Activated CD8-positive, alpha-beta memory T cell treated with anti-CD3 and anti-CD28 coated beads for 1 hour (primary cell): ENCODE measurements at regions not wholly inside any gene's neighbourhood (a gene's known extent, or its start where the extent isn't known, plus 50 kb on each side); places are given as distances from the start of the nearest gene placed in this dataset.
"Not testable (repeated sequence)": the region's sequence is repeated elsewhere in the genome, so short reads cannot be mapped to it uniquely, and the experiment has no call there.

Experiments
- DNase-seq, 2 donors: peaks; one replicate each; pipeline ENCODE4 v3.0.0-alpha.2; 2020; ENCODE audit warnings: low read depth in 1 of 2; ENCODE audit errors: extremely low read depth in 1 of 2

DNA sequence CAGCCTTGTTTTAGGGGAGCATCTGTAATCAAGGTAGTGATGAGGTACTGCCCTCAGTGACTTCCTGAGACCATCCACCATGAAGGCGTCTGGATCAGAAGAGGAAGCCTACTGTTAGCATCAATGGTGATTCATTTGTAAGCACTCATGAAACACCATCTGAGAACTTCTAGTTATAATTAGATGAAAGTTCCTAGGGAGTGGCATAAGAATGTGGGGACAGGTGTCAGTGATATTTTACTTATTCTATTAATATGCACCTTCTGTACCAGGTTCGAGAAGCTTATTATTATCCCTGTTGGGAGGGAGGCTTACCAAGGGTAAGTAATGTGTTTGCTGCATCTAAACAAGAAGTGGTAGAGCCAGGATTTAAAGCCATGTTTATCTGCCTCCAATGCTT, 295.8 kb upstream of the TBL1XR1 start:
- DNase-seq = no peak

DNA sequence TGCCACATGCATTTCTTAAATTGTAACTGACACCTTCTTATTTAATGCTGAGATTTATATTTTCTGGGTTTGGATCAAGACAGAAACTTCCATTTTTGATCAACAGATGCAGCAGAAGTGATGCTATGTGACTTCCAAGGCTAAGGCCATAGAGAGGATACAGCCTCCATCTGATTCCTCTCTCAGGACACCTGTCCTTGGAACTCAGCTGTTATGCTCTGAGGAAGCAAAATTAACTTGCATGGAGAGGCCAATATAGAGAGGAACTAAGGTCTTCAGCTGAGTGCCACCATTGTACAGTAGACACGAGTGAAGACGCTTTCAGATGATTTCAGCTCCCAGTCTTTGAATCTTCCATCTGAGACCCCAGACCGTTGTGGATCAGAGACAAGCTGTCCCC, 296.9 kb upstream of the TBL1XR1 start:
- no peak for DNase-seq

DNA sequence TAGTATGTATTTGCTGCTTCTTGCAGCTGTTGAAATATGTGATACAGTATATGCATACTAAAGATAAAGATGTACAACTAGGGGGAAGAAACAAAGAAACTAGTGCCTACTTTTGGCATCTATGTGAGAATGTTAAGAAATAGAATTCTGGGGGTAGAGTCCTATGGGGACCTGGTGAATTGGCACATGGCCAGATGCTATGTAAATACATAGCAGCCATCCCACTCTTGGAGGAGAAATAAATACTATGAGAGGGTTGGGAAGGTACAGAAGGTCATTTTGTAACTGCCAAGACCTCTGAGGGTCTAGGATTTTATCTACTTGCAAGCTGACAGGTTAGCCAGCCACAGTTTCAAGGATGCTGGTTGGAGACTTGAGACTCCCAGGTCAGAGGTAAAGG, 298.3 kb upstream of the TBL1XR1 start:
- no peak for DNase-seq

DNA sequence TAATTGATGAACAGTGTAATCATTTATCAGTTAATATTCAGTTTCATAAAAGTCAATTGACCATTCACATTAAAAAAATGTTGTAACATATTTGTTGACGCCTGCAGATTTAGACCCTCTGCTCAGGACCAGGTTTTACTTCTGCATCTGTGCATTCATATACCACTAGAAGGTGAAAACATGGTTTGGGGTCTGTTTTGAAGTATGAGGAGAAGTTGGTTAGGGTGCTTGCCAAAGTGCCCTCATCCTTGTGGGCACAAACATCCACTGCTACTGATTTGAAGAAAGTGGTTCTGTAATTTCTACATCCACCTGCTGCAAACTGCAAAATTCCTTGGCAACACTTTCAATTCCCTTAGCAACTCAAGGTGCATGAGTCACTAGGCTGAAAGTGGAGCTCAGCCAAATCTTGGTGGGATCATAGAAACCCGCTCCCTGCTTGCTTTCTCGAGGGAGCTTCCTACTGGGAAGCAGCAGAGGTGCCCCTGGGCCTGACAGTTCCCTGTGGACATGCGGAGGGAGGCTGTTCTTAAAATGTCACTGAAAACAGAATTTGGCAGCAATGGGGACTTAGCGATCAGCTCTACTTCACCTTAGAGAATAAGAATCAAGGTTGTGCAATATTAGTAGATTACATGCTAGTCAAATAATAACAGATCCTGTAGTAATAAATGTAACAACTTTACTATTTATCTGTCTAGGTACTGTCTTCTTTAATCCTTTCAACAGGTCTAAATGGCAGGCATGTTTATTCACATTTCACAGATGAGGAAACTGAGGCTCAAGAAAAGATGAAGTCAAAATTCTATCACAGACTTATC, 301.0 kb upstream of the TBL1XR1 start:
- DNase-seq = no peak

DNA sequence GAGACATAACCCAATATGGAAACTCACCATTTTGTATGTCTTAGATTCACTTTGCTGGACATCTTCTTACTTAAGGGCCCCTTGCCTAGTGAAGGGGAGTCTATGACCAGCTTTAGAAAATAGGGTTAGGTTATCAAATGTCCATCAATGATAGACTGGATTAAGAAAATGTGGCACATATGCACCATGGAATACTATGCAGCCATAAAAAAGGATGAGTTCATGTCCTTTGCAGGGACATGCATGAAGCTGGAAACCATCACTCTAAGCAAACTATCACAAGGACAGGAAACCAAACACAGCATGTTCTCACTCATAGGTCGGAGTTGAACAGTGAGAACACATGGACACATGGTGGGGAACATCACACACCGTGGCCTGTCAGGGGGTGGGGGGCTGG, 301.8 kb upstream of the TBL1XR1 start:
- DNase-seq = not testable (repeated sequence)

DNA sequence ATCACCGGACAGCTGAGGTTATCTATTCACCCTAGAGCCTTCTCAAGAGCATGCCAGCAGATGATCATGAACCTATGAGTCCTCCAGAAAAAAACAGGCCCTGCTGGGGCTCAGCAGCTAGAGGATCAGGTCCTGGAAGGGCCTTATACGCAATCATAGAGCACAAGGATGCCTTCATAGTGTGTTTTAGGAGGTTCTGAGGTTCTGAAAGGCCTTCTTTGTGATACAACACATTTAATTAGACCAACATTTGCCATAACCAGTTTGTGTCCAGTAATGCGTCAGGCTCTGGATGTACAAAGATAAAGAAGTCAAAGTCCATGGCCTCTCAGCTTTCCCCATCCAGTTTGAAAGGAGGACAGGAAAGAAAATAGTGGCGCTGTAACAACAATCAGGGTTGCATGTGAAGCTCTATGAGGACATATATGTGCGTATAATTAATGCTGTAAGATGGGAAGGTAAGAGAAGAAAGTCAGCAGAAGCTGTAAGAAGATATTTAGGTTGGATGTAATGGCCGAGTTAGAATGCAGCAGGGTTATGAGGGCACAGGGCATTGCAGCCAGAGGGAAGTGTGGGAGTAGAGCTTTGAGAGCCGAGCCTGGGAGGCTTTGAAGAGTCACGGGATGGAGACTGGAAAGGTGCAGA, 302.6 kb upstream of the TBL1XR1 start:
- no peak for DNase-seq

DNA sequence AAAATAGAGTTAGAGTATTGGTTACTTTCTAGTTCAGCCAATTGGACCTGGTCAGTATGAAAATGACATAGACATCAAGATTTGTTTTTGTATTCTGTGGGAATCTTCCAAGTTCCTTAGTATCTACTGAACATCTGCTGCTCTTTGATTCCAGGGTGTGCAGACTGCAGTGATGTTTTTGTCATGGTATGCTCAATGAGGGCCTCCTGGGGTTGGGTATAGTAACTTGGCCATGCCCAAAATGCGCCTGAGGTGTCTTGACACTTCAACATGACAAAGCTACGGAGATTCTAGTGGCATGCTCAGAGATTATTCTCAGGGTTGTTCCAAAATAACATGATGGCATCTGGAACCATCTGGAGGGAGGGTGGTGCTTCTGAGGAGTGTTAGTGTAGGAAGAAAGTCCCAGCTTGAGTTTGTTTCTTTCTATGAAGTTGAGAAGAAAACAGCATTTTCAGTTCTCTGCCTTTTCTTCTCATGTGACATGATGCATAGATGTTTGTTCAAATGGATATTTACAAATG, 313.5 kb upstream of the TBL1XR1 start:
- DNase-seq = no peak

DNA sequence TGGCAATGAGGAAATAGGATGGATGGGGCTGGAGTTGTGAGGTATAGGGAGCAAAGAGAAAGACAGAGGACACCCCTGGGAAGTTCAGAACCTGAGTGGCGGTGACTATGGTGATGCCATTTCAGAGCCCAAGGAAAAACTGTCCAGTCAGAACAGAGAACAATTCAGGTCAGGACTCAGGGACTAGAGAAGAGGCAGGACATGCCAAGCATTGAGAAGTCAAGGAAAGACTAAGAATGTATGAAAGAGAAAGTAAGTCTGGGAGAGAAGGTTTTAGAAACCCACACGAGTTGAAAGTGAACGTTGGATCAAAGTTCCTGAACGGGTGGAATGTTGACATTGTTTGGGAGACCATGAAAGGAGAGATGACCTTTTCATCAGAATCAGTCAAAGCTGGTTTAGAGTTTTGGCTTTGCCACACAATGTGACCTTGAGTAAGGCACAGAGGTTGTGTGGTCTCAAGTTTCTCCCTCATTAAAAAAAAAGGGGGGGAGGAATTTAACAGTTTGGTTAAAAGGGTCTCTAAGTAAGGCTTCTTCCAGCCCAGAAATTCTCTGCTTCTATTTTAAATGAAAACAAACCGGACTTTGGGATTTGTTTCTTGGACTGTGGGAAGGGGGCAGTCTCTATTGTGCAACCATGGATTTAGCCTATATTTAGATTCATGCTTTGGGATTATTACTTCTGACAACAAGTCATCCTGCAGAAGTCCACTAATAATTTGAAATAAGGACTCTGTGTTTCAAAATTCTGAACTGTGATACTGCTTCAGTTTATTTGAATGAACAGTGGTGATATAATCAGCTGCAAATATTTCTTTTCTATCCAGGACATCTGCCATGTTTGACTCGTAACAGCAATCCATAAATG, 315.9 kb upstream of the TBL1XR1 start:
- DNase-seq = no peak

DNA sequence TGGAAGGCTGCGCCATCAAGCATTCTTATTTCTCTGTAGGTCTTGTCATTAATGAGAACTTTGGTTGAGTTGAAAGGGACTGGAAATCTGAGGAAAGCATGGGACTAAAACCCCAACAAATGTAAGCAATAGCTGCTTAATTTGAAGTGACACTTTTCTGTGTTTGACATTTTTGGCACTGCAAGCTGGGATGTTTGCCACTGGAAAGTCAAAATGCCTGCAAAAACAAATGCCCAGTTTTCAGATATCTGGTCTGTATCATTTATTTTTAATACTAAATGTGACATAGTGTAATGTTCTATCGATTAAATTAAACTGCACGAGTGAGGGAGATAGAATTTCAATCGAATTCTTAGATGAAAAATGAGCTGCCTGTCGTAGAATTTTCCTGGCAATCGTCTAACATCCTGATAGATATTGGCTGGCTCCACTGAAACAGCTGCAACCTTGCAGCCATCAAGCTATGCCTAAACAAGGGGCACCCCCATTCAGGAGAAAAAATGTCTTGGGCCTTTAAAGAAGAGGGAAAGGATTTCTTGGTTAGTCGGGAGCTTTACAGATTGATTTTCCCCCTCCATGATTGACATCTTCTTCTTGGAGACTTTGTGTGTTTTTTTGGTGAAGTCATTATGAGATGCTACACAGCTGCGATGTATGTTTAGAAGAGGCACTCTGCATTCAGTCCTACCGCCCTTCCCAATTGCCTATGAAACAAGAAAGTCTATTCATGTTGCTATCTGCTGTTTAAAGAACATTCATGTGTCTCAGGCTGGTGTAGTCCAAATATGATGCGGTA, 316.7 kb upstream of the TBL1XR1 start:
- no peak for DNase-seq

DNA sequence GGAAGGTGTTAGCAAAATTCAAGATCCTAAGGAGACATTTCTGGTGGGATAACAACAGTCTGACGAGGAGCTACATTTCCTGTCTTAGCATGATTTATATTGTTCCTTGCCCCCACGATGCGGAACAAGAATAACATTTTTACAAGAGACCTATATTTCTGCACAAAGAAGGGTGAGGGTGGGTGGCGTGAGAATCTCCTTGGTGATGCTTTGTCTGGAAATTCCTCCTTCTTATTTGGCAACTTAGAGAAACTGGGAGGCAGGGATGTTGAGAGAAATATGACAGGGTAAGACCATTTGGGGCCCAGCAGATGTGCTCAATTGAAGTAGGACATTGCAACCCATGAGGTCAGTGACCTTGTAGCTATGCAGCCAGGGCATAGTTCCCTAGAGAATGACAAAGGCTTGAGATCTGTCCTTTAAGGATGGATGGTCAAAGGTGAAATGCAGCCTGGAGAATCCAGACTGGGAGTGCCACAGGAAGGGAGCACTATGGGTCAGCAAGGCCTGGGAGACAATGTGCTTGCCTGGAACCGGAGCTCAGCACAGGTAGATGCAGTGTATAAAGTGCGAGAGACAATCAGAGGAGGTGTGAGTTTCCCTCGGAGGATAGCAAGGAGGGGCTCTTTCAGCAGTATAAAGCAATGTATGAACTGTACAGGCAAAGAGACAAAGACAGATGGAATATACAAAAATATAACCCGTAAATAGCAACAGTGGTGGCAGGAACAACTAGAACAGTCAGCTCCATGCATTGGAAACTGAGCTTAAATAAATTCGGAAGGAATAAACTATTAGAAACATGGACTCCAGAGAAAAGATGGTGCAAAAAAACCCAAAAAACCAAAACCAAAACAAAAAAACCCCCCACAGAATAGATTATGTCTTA, 317.6 kb upstream of the TBL1XR1 start:
- no peak for DNase-seq

DNA sequence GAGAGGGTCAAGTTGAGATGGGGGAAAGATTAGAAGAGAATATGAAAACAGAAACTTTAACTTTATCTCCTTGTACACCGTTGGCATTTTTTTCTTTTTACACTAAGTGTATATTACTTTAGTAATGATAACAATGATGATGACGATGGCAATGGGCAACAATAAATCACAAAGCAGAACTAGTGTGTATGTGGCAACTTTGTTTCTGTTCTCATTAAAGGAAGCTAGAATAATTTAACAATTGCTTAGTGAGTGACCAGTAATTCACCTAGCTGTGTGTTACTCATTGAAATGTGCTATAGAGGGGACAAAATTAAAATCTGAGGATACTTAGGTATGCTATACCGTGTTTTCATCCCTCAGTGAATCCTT, 318.5 kb upstream of the TBL1XR1 start:
- no peak for DNase-seq

DNA sequence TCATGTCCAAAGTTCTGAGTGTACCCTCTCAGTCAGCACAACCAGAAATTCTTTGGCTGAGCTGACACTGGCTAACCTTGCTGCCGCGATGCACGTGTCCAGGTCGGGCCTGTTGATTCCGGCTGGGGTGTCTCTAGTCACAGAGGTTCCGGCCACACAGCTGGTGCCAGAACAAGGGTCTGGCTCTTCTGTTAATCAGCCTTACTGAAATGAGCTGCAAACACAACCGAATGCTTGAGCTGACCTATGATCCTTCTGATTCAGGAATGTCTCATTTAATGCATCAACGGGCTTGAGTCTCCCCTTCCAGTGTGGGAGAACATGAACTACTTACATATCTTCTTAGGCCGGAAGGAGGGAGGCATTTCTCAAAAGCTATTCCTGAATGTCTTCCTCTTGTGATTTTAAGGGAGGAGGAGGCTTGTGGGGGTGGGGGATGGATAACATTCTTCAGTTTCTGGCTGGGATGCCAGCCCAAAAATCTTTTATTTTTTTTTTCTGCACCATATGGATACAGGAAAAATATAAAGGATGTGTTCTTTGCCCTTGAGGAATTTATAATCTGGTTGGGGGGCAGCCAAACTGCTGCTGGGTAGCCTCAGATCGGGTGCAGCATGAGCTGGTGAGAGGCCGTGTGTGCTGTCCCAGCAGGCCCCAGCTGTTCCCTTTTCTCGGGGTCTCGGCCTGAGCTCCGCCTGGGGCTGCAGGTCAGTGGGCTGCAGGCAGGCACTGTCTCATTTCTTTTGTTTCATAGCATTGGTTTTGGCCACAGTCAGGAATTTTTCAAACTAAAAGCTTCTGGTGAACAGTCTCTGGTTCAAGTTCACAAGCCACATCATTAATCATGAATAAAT, 319.1 kb upstream of the TBL1XR1 start:
- no peak for DNase-seq

DNA sequence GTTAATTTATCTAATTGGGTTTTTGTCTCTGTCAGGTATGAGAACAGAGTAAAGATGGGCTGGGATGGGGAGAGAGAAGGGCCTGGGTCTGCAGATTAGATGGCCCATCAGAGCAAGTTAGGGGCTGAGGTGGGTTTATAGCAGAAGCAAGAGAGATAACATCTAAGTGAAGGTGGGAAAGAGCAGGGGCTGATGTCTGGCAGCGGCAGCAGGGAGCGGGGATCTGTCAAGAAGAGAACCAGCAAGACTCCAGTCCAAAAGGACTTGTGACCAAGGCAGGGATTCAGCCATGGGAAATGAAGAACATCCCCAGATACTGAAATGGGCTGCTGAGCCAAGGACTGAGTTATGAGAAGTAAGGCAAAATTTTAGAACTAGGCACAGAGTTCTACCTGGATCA, 320.6 kb upstream of the TBL1XR1 start:
- no peak for DNase-seq

DNA sequence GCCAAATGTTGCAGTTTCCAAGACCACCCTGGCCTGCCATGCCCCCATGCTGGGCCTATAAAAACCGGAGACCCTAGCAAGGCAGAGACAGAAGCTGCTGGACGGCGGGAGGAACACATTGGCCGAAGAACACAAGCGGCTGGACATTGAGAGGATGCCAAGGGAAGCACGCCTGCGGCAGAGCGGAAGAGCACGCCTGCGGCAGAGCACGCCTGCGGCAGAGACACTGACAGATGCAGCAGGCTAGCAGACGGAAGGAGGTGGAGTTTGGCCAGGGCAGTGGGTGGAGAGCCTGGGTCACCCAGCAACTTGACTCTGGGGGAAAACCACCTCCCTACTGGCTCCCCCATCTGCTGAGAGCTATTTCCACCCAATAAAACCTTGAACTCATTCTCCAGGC, 322.3 kb upstream of the TBL1XR1 start:
- no peak for DNase-seq

DNA sequence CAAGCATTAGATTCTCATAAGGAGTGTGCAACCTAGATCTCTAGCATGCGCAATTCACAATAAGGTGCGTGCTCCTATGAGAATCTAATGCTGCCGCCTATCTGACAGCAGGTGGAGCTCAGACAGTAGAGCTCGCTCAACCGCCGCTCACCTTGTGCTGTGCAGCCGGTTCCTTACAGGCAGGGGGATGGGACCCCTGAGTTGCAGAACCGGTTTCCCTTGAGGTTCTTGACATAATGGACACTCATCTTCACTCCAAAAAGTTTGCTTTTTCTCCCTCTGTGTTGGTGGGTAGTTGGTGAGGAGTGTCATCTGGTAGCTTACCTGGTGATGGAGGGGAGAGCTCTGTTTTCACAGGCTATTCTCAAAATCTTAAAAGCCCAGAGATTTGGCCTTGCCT, 324.0 kb upstream of the TBL1XR1 start:
- no peak for DNase-seq

DNA sequence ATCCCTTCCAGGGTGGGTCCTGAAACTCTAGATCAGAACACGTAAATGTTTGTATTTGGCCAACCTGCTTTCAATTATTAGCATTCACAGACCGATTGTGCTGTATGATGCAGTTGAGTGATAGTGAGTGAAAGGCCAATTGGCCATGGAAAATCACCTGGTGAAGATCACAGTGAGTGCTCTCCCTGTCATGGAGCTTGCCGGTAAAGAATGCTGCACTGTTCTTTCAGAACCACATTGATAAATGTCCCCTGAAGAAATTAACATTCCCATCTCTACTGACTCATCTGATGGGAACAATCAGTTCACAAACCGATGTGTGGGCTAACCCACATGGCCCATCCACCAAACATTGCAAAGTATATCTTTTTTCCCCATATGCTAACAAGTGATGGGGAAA, 324.8 kb upstream of the TBL1XR1 start:
- DNase-seq = no peak

DNA sequence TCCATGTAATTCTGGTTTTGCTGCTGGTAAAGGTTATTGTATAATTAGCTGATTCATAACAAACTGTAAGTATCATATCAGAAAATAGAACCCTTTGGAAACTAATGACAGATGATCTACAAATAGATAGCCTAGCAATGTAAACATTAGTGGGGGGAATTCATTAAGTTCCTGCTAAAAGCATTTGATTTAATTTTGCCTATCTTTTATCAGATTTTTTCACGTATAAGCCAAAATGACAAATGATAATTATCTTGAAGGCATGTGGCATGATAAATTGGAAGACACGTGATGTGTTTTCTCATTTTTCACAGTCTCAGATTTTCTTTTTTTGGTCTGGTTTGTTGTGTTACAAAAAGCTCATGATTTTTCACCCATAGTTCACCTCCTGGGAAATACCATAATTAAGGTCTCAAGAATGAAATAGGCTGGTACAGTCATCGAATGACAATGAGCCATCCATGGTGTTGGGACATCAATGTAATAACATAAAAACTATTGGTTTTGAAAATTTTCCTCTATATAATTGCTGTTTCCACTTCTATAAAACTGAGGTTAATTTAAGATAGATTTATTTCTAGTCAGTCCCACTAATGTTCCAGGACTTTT, 325.9 kb upstream of the TBL1XR1 start:
- DNase-seq = no peak

DNA sequence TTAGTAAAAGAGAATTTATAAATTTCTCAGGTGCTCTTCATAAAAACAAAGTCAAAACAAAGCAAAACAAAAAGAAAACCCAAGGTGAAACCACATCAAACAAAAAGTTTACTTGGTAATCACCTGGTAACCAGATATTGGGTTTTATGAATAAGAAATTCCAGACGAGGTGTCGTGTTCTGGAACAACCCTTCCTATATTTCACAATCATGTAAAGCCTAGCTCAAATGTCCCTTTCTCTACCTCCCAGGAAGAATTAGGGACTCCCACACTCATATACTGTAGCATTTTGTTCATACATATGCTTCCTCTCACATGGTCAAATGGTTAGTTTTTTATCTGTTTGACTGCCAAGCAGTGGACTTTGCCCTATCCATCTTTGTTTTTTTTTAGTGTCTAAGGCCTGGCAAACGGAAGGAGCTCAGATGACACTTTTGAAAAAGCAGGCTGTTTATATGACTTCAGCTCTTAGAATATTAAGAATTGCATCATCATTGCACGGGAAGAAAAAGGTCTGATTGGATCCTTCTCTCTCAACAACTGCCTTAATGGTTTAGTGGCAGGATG, 326.7 kb upstream of the TBL1XR1 start:
- no peak for DNase-seq
